ENCODE measurements at regions not wholly inside any gene's neighbourhood (a gene's known extent, or its start where the extent isn't known, plus 50 kb on each side); places are given as distances from the start of the nearest gene placed in this dataset.

DNA sequence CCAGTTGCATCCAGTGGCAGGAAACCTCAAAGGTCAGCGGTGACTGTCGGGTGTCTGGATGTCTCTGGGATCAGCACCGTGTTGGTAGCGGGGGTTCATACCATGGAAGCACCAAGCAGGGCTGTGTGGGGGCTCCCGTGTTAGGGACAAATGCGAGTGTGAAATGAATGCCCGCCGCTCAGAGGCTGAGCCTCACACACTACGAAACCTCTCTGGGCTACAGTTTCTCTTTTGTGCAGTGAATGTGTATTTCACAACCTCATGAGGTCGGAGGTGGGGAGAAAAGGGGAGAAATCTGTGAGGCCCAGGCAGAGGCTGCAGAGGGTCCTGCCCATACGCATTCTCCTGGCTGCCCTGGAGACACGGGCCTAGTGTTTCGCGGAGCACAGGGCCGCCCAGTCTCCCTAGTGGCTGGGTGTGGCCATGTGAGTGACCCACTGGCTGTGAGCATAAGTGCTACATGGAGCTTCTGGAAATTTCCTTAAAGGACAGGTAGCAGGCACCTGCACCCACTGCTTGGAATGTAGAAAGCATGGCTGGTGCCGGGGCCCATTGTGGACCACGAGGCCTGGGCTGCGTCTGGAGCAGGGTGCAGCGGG lies 138.0 kb upstream of the GLI2 start:
- TF ChIP-seq, protein P1, sequence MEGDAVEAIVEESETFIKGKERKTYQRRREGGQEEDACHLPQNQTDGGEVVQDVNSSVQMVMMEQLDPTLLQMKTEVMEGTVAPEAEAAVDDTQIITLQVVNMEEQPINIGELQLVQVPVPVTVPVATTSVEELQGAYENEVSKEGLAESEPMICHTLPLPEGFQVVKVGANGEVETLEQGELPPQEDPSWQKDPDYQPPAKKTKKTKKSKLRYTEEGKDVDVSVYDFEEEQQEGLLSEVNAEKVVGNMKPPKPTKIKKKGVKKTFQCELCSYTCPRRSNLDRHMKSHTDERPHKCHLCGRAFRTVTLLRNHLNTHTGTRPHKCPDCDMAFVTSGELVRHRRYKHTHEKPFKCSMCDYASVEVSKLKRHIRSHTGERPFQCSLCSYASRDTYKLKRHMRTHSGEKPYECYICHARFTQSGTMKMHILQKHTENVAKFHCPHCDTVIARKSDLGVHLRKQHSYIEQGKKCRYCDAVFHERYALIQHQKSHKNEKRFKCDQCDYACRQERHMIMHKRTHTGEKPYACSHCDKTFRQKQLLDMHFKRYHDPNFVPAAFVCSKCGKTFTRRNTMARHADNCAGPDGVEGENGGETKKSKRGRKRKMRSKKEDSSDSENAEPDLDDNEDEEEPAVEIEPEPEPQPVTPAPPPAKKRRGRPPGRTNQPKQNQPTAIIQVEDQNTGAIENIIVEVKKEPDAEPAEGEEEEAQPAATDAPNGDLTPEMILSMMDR (IDR thresholded peaks at IDR 0.05) = no peak

DNA sequence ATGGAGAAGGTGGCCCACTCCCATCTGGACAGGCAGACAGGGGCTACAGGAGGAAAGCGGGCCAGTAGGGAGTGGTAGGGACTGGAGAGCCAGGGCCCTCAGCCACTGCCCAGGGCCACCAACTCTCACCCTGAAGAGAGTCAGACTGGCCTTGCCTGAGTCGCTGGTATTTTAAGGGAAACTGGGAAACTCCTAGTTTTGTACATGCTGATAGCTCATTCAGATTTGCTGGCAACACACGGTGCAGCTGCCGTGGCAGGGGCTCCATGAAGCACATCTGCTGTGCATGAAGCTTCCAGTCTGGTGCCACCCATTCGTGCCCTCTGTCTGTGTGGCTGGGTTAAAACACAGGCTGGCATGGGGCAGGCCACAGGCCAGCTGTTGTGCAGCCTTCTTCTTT lies 137.3 kb upstream of the GLI2 start:
- TF ChIP-seq, protein P1 (IDR thresholded peaks at IDR 0.05) = no peak

DNA sequence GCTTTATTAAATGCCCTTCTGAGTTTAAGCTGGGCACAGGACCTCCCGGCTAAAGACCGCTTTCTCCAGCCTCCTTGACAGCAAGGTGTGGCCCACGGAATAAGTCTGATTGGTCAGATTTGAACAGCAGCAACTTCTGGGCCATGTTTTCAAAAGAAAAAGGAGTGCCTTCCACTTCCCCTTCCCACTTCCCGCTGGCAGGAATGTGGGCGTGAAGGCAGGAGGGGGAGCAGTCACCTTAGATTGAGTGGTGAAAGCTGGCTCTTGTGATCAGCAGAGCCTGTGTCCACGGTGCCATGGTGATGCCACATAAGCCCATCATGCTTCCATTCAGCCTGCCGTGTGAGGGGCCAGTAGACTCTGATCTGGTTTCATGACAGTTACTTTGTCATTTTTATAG lies 136.6 kb upstream of the GLI2 start:
- TF ChIP-seq, protein P1 (IDR thresholded peaks at IDR 0.05) = no peak

DNA sequence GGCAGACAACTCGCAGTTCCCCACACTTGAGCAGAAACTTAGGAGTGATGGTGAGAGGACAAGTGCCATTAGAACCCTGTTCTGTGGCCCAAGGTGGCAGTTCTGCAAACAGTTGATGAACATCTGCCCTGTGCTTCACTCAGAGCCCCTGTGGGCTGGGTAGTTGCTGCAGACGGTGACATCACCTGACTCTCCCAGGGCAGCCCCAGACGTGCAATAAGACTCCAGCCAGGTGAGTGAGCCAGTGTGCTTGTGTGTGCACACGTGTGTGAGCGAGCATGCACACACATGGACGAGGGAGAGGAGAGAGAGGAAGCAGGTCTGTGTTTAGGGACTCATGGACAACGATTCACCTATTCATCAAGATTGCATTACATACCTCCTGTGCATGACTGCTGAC lies 136.0 kb upstream of the GLI2 start:
- TF ChIP-seq, protein P1 (IDR thresholded peaks at IDR 0.05) = no peak

DNA sequence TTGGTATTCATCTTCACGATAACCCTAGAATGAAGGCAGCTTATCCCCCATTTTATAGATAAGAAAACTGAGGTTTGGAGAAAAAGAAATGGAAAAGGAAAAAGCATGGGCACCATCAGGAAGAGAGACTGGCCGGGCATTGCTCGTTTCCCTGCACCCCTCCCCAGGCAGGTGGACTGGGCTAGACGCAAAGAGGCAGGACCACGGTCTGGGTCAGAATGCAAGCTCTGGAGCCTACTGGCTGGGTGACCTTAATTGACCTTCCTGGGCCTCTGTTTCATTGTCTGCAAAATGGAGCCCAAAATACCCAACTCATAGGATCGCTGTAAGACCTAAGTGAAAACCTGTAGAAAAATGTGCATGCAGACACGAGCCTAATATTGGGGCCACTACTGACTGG lies 135.3 kb upstream of the GLI2 start:
- TF ChIP-seq, protein P1 (IDR thresholded peaks at IDR 0.05) = no peak

DNA sequence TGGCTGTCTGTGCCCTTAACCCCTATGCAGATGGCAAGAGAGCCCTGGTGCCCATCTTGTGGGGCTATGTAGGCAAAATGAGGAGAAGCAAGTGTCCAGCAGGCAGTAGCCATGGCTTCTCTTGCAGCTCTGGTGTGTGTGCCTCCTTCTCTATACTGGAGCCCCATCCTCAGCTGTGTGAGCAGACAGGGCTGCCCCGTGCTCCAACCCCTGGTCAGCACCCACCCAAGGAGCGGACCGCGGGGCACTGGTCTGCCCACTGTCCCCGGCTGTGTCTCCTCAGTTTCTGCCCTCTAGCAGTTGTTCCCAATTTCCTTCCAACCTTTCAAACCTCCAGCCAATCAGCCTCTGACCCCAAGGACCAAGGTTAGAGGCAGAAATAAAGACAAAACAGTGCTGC lies 134.9 kb upstream of the GLI2 start:
- TF ChIP-seq, protein P1 (IDR thresholded peaks at IDR 0.05) = no peak

DNA sequence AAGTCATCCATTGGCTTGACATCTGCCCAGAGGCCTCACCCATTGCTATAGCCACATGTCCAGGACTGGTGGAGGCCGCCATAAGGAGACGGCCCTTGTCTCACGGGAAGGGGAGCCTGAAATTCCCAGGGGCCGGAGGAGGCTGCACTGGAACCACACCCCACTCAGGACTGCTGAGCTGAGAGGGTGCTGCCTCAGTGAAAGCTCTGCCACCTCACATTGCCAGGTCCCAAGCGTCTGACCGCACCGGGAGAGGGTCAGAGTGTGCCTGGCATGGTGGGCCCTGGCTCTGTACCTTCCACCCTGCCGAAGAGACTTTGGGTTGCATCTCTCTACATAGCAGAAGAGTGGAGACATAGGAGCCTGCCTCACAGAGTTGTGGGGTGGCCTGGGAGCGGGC lies 134.1 kb upstream of the GLI2 start:
- TF ChIP-seq, protein P1 (IDR thresholded peaks at IDR 0.05) = no peak

DNA sequence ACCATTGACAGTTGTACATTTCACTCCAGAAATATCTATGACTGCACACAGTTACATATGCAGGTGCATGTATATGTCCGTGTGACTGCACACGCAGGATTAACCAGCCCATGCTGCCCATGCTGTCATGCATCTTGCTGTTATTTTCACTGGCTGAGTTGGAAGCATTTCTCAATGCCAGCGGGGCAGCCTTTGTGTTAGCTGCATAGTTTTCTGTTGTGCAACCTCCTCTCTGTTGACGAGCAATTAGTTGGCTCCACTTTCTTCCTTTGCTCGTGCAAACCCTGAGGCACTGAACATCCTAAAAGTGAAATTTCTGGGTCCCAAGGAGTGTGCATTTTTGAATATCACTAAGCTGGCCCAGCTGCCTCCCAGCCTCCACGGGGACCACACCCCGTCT lies 133.4 kb upstream of the GLI2 start:
- TF ChIP-seq, protein P1 (IDR thresholded peaks at IDR 0.05) = no peak
